ENCODE measurements at regions not wholly inside any gene's neighbourhood (a gene's known extent, or its start where the extent isn't known, plus 50 kb on each side); places are given as distances from the start of the nearest gene placed in this dataset.

GRCh38 chr2:12034382-12034781, 287.9 kb downstream of the LPIN1 start:
- no TSS peak for BruUV-seq (replicated peaks)
- dilution Hi-C loops (cut with MboI; ENCODE audit: extremely low pct_ligation_motif_present, low sequenced_read_pairs) (no loop called here), intact Hi-C loops (cut with micrococcal nuclease) (no loop called here)
- Histone ChIP-seq H4K20me1 (replicated peaks; ENCODE audit: control insufficient read depth, extremely low read depth, insufficient read depth, low read length) (no peaks in the 10 kb centered on the region), H3K4me1 (ENCODE audit: control insufficient read depth, extremely low read depth, insufficient read depth, low read length) (no peaks in the 10 kb centered on the region), H3K4me2 (ENCODE audit: insufficient read depth, low read length) (no peak overlapping the region), H3K36me3 (ENCODE audit: control insufficient read depth in 2 of 2, extremely low read depth in 1 of 2, insufficient read depth in 2 of 2, low read length in 2 of 2) (no peaks in the 10 kb centered on the region), H3K9me3 (replicated peaks; ENCODE audit: control insufficient read depth, insufficient read depth, low read length) (no peaks in the 10 kb centered on the region), H3K9me1 (replicated peaks; ENCODE audit: control insufficient read depth, extremely low read depth, insufficient read depth, low read length) (no peaks in the 10 kb centered on the region), H3K27ac (ENCODE audit: insufficient read depth, low read depth, low read length) (no peak overlapping the region), H3K79me2 (ENCODE audit: control insufficient read depth, insufficient read depth, low read length) (no peaks in the 10 kb centered on the region), H3K27me3 (ENCODE audit: control insufficient read depth in 2 of 2, insufficient read depth in 2 of 2, low read length in 2 of 2) (no peaks in the 10 kb centered on the region), H3K4me3 (replicated peaks in 1 of 3; ENCODE audit: insufficient read depth in 1 of 3, low read depth in 1 of 3, low read length in 3 of 3) (no peak overlapping the region), H2AFZ (ENCODE audit: low read depth, low read length) (no peak overlapping the region), H3K9ac (replicated peaks; ENCODE audit: extremely low read depth, insufficient read depth, low read length) (no peak overlapping the region)
- TF ChIP-seq GATA2 (IDR thresholded peaks at IDR 0.05; ENCODE audit: insufficient read depth, insufficient read length, low read depth, low read length) (no peak), MYC (IDR thresholded peaks at IDR 0.05; ENCODE audit: low read depth, low read length) (no peak), CTCF (IDR thresholded peaks at IDR 0.05; ENCODE audit: extremely low read depth in 1 of 2, insufficient read depth in 1 of 2, low read depth in 1 of 2, low read length in 2 of 2) (no peak), EZH2 (IDR thresholded peaks at IDR 0.05; ENCODE audit: borderline replicate concordance, low read depth, low read length, severe bottlenecking) (no peak), POLR2AphosphoS5 (IDR thresholded peaks at IDR 0.05; ENCODE audit: insufficient read depth, low read depth, low read length) (no peak), POLR2A (IDR thresholded peaks at IDR 0.05; ENCODE audit: low read depth, low read length) (no peak), FOS (IDR thresholded peaks at IDR 0.05; ENCODE audit: borderline replicate concordance, insufficient read depth, low read length) (no peak), MAX (IDR thresholded peaks at IDR 0.05; ENCODE audit: insufficient read depth, insufficient read length) (no peak), JUN (IDR thresholded peaks at IDR 0.05; ENCODE audit: borderline replicate concordance, insufficient read depth, insufficient read length, low read depth) (no peak)
- CTCF ChIA-PET = interaction anchor here (1.2 kb wide), 1 partner anchor 20 kb away, joined by 3 read pairs; no protein-coding TSS in a partner anchor
- POLR2A ChIA-PET = no interaction called here
- no peak for DNase-seq (ENCODE audit: low read depth, low spot score)
- FAIRE-seq = no peak

Measured in endothelial cell of umbilical vein (primary cell).